ENCODE measurements at regions not wholly inside any gene's neighbourhood (a gene's known extent, or its start where the extent isn't known, plus 50 kb on each side); places are given as distances from the start of the nearest gene placed in this dataset.
"Not testable (repeated sequence)": the region's sequence is repeated elsewhere in the genome, so short reads cannot be mapped to it uniquely, and the experiment has no call there.

GRCh38 chr15:58363118-58363517 lies 68.7 kb upstream of the LIPC start:
- FAIRE-seq = not testable (repeated sequence)

- FAIRE-seq = not testable (repeated sequence)
Measured at GRCh38 chr15:58363673-58364072, 68.1 kb upstream of the LIPC start.

GRCh38 chr15:58365098-58365497 lies 66.7 kb upstream of the LIPC start:
- not testable (repeated sequence) for FAIRE-seq

- no peak for FAIRE-seq
Measured at GRCh38 chr15:58369261-58369701, 62.5 kb upstream of the LIPC start.

- no peak for FAIRE-seq
Measured at GRCh38 chr15:58369956-58370355, 61.8 kb upstream of the LIPC start.

DNA sequence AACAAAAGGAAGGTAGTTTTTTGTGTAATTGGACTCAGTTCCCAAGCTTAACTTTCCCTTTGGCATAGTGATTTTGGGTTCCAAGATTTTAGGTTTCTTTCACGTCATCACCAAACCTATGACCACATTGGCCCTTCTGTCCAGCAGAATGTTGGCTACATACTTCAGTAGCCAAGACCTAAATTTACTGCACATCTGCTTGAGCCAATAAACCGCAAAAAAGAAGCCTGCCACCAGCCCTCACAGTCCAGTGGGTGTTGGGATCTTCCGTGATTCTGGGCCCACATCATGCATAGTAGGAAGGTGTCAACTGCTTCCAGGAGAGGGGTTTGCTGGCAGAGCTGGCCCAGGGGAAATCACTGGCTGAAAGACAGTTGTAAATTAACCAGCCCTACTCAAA lies 57.6 kb upstream of the LIPC start:
- no peak for FAIRE-seq

DNA sequence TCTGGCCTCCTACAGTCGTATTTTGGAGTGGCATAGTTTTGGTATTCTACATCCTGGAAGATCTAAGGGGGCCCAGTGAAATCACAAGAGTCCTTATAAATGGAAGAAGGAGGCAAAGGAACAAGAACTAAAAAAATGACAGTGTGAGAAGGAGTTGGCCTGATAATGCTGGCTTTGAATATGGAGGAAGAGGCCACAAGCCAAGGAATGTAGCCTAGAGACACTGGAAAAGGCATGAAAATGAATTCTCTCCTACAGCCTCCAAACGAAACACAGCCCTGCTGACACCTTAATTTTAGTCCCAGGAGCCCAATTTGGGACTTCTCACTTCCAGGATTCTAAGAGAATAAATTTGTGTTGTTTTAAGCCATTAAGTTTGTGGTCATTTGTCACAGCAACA lies 54.6 kb upstream of the LIPC start:
- FAIRE-seq = no peak

DNA sequence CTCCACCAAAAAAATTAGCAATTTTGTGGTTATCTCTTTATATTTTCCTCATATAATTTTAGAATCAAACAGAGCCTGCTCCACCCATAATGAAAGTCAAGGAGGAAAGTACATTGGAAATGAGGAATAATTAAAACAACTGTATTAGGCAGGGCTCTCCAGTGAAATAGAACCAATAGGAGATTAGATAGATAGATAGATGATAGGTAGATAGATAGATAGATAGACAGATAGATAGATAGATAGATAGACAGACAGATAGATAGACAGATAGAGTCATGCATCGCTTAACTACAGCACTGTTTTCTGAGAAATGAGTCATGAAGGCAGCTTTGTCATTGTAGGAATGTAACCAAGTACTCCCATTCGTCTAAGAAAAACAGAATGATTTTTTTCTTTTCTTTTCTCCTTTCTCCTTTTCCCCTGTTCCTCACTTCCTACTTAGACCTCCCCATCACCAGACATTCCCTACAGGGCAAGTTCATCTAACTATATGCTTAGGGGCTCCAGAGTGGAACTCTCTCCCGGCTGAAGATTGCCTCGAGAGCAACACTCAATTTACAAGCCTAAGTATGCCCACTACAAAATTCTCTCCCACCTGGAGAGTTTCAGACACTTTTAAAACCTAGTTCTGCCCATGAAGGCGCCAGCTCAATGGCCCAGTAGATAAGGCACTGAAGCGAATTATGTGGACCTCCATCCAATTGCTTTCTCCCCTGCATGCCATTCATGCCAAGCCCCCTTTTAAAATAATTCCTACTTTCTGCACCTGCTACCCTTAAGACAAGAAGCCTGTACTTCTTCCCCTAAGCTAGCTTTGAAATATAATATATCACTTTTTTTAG lies 53.3 kb upstream of the LIPC start:
- FAIRE-seq = no peak

GRCh38 chr15:58379454-58379853 lies 52.3 kb upstream of the LIPC start:
- not testable (repeated sequence) for FAIRE-seq

DNA sequence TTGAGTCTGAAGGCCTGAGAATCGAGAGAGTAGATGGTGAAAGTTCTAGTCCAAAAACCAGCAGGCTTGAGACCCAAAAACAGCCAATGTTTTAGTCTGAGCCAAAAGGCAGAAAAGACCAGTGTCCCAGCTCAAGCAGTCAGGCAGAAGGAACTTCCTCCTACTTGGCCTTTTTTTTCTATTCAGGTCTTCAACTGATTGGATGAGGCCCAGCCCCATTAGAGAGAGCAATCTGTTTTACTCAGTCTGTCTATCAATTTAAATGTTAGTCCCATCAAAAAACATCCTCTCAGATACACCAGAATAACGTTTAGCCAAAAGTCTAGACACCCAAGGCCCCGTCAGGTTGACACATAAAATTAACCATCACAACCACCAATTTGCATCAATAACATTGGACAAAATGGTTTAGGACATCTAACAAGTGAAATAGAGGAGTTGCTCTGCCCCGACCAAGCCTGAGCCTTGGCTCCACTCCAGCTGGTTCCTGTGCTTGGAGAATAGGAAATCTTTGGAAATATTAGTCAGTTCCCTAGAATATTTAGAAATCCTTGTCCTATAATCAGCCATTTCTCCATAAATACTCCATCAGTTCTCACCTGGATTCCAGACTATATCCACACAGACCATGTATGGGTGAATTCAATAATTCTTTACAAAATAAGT lies 51.4 kb upstream of the LIPC start:
- FAIRE-seq = no peak

- FAIRE-seq = no peak
Measured at GRCh38 chr15:58381697-58382096, 50.1 kb upstream of the LIPC start.
